ENCODE measurements at regions not wholly inside any gene's neighbourhood (a gene's known extent, or its start where the extent isn't known, plus 50 kb on each side); places are given as distances from the start of the nearest gene placed in this dataset.

DNA sequence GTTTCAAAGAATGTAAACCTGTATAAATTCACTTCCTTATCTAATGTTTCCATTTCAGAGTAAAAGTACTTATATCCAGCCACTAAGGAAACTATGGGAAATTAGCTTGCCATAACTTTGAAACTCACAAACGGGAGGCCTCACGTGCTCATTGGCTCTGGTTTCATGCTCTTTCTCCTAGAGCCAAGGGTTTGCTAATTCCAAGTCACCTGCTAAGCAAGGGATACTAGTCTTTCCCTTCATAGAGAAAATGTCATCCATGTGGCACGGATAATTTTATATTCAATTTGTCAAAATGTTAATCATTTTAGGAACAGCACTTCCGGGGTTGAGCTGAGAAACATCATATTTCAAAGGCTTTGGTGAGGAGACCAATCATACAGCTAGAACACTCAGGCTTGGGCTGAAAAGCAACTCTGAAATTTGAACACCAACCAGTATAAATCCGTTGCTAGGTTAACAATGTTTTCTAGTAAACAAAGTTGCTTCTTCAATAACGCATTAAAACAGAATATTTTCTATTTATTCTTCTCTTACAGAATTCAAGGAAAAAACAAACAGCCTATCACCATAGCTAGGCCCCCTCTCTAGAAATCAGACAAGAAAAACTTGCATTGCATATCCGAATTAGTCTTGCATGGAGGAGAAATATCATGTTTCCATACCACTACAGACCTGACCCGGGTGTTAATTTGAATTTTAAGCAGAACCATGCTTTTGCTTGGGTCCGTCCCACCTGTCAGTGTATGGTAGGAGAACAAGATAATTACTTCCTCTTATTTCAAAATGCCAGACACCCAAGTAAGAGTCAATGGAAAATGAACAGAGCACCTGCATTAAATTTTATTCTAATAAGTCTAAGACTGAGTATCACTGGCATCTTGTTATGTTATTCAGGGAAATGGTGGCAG lies 196.1 kb upstream of the ESRRG start:
- no peak for TF ChIP-seq POLR2AphosphoS5 (IDR thresholded peaks at IDR 0.05; ENCODE audit: low read depth, low read length)
- no peak for TF ChIP-seq POLR2A (IDR thresholded peaks at IDR 0.05; ENCODE audit: low read depth, low read length)
- TF ChIP-seq TAF1 (IDR thresholded peaks at IDR 0.05; ENCODE audit: borderline replicate concordance, low read depth, low read length), result no peak
- no peak for DNase-seq (ENCODE audit: insufficient read length)
- FAIRE-seq, result no peak

DNA sequence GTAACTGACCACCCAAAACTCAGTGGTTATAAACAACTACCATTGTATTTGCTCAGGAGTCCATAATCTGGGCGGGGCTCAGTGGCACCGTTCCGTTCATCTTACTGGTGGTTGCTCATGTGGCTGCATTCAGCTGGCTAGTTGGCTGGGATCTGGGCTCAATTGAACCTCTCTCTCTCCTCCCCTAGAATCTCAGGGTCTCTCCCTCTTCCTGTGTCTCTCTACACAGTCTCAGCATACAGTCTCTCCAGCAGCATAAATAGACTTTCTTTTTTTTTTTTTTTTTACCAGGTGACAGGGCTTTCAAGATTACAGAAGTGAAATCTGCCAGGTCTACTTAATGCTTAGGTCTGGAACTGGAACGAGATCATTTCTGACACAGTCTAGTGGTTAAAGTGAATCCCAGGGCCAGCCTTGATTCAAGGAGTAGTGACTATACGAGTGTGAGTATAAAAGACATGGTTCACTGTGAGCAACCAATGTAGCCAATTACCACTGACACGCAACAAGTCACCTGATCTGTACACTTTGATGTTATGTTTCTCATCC lies 193.7 kb upstream of the ESRRG start:
- DNase-seq (ENCODE audit: insufficient read length) (no peak), FAIRE-seq (no peak)
- no peak for TF ChIP-seq POLR2A (IDR thresholded peaks at IDR 0.05; ENCODE audit: low read depth, low read length)

DNA sequence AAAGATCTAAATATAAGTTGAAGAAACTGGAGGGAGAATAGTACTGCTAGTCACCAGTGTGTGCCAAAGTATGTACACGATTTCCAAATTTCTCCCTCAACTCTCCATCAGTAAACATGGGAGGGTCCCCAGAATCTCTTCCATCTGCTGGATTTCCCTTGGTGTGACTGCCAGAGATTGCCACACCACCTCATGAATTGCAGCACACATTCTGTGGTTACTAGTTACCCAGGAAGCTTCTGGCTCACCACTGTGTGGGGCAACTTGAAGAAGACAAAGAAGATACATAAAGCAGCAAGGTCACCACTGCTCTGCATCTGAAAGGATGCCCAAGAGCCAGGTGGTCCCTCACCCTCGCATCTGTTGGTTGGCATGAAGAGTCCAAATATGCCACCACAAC lies 191.7 kb upstream of the ESRRG start:
- TF ChIP-seq POLR2AphosphoS5 (IDR thresholded peaks at IDR 0.05; ENCODE audit: low read depth, low read length), result no peak
- DNase-seq (ENCODE audit: insufficient read length), result no peak
- no peak for FAIRE-seq

DNA sequence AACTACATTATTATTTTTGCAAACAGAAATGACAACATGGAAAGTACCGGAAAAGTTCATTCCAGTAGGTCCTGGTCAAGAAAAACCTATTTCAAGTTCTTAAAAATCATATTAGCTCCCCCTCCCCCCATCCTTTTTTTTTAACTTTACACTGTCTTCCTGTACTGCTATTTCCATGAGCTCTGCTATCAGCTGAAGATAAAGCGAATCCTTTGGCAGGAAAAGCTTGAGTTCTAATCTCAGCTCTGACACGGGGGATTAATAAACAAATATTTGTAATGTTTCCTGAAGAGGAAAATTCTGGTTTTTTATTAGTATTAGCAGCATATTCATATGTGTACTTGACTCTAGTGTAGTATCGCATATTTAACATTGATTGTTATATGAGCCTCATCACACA lies 190.7 kb upstream of the ESRRG start:
- DNase-seq (ENCODE audit: insufficient read length) (no peak), FAIRE-seq (no peak)
- TF ChIP-seq TAF1 (IDR thresholded peaks at IDR 0.05; ENCODE audit: borderline replicate concordance, low read depth, low read length), result no peak
- TF ChIP-seq POLR2A (IDR thresholded peaks at IDR 0.05; ENCODE audit: low read depth, low read length), result no peak
- no peak for TF ChIP-seq POLR2AphosphoS5 (IDR thresholded peaks at IDR 0.05; ENCODE audit: low read depth, low read length)

DNA sequence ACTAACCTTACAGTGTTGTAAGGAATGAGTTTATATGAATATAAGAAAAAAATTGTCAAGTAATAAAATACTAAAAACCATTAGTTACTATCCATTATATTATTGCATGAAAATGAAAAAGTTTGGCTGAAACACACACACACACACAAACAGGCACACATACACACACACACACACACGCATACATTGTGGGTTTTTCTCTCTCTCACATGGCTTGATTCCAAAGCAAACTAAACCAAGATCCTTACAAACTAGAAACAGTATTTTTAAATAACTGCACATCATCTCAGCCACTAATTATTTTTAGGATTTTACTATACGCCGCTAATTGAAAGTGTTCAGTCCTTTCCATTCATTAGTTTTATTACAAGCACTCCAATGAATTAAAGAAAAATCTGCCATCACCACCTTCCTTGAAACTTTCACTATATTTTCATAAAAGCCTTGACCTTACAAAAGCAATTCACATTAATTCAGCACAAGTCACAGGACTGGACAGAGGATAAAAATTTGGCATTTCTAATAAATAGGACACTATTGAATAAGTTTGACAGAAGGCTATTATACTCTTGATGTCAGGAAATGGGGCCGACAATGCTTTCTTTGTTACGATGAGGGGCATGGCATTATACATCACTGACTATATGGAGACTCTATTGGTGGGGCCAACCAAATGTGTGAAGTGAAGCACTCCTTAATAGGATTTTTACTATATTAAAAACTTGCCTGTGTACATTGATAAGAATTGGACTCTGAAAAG lies 187.0 kb upstream of the ESRRG start:
- no peak for DNase-seq (ENCODE audit: insufficient read length)
- no peak for FAIRE-seq
- no peak for TF ChIP-seq POLR2AphosphoS5 (IDR thresholded peaks at IDR 0.05; ENCODE audit: low read depth, low read length)
- no peak for TF ChIP-seq TAF1 (IDR thresholded peaks at IDR 0.05; ENCODE audit: borderline replicate concordance, low read depth, low read length)
- TF ChIP-seq POLR2A (IDR thresholded peaks at IDR 0.05; ENCODE audit: low read depth, low read length), result no peak

DNA sequence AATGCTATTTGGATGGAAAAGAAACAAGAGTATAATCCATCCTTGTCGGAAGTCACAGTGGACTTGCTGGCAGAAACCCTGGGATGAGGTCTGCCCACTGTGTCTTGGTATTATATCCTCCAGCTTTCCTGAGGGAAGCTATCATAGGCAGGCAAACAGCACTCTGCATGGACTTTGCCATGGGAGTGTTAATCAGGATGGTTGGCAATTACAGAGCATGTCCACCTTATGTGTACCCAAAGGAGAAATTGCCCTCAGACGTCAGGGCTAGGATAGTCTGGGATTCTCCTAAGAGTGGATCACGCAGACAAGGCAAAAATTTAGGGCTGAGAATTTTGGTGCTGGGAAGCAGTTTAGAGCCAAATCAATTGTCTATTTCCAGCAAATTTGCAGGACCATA lies 184.9 kb upstream of the ESRRG start:
- FAIRE-seq (no peak), DNase-seq (ENCODE audit: insufficient read length) (no peak)
- TF ChIP-seq POLR2A (IDR thresholded peaks at IDR 0.05; ENCODE audit: low read depth, low read length) (no peak), TAF1 (IDR thresholded peaks at IDR 0.05; ENCODE audit: borderline replicate concordance, low read depth, low read length) (no peak), POLR2AphosphoS5 (IDR thresholded peaks at IDR 0.05; ENCODE audit: low read depth, low read length) (no peak)

DNA sequence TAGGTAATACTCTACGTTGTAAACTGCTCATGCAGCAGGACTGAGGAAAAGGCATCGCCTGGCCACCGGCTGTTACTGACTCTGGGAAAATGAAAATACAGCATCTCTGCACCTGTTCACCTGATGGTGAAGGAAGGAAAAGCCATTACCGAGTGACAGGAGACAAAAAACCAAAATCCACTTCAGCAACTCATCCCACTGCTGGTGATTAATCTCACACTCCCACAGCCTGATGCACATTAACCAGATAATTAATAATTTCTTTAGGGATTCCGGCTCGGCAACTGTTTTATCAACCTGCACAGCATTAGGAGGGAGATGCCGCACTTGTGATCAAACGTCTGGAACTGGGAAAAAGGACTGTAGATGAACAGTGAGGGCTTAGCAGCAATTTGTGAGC lies 183.9 kb upstream of the ESRRG start:
- no peak for DNase-seq (ENCODE audit: insufficient read length)
- no peak for FAIRE-seq
- TF ChIP-seq TAF1 (IDR thresholded peaks at IDR 0.05; ENCODE audit: borderline replicate concordance, low read depth, low read length) (no peak), POLR2A (IDR thresholded peaks at IDR 0.05; ENCODE audit: low read depth, low read length) (no peak), POLR2AphosphoS5 (IDR thresholded peaks at IDR 0.05; ENCODE audit: low read depth, low read length) (no peak)

DNA sequence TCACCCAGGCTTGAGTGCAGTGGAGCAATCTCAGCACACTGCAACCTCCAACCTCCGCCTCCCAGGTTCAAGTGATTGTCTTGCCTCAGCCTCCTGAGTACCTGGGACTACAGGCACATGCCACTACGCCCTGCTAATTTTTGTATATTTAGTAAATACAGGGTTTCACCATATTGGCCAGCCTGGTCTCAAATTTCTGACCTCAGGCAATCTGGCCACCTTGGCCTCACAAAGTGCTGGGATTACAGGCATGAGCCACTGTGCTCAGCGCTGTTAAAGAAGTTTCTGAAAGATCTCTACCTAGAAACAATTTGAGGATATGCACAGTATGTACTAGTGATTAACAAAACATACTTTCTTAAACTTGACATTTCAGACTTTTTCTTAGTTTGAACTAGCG lies 182.6 kb upstream of the ESRRG start:
- no peak for FAIRE-seq
- no peak for TF ChIP-seq POLR2A (IDR thresholded peaks at IDR 0.05; ENCODE audit: low read depth, low read length)
- TF ChIP-seq POLR2AphosphoS5 (IDR thresholded peaks at IDR 0.05; ENCODE audit: low read depth, low read length), result no peak
- TF ChIP-seq TAF1 (IDR thresholded peaks at IDR 0.05; ENCODE audit: borderline replicate concordance, low read depth, low read length), result no peak
- DNase-seq (ENCODE audit: insufficient read length), result no peak

DNA sequence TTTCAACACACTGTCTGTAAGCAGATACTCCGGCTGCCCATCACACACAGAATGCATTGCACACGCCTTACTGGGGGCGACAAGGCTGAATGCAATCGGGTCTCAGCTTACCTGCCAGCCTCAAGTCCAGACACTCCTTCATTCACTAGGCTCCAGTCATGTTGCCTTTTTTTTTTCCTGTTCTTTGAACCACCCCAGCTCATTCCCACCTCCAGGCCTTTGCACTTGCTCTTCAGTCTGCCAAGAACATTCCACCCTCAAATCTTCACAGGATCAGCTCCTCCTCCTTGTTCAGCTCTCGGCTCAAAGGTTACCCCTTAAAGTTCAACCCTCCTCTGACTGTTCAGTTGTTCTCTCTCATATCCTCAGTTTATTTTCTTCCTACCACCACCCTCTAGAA lies 181.9 kb upstream of the ESRRG start:
- FAIRE-seq (no peak), DNase-seq (ENCODE audit: insufficient read length) (no peak)
- TF ChIP-seq POLR2AphosphoS5 (IDR thresholded peaks at IDR 0.05; ENCODE audit: low read depth, low read length), result no peak
- no peak for TF ChIP-seq TAF1 (IDR thresholded peaks at IDR 0.05; ENCODE audit: borderline replicate concordance, low read depth, low read length)
- no peak for TF ChIP-seq POLR2A (IDR thresholded peaks at IDR 0.05; ENCODE audit: low read depth, low read length)

DNA sequence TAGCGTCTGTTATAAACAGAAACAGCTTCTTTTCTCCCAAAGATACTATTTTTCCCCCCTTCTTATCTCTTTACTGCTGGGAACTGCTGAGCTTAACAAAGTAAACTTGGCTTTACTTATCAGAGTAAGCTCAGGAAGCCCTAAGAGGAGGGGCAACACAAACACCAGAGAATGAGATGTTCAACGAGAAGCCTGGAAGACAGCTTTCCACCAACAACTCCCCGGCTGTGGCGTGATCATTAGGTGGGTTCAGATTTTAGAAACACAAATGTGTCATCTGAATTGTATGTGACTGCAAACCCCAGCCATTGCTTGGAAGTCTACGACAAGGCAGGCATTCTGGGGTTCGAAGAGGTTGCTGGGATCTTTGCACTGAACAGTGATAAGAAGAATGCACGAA lies 181.2 kb upstream of the ESRRG start:
- DNase-seq (ENCODE audit: insufficient read length) (no peak), FAIRE-seq (no peak)
- no peak for TF ChIP-seq POLR2A (IDR thresholded peaks at IDR 0.05; ENCODE audit: low read depth, low read length)
- no peak for TF ChIP-seq TAF1 (IDR thresholded peaks at IDR 0.05; ENCODE audit: borderline replicate concordance, low read depth, low read length)
- no peak for TF ChIP-seq POLR2AphosphoS5 (IDR thresholded peaks at IDR 0.05; ENCODE audit: low read depth, low read length)

DNA sequence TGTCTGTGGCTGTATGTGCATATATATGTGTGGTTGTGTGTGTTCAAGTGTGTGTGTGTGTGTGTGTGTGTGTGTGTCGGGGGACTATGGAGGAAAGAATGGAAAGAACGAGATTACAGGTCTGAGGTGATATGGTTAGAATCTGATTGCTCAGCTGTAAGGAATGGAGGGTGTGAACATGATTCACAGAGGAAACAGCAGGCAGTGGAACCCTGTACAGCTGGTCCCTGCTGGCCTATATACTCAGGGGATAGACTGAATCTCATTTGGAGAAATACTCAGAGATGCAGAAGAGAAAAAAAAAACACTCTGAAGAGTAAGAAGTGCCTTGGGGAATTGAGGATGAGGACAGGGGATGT lies 180.1 kb upstream of the ESRRG start:
- DNase-seq (ENCODE audit: insufficient read length) (no peak), FAIRE-seq (no peak)
- TF ChIP-seq TAF1 (IDR thresholded peaks at IDR 0.05; ENCODE audit: borderline replicate concordance, low read depth, low read length), result no peak
- no peak for TF ChIP-seq POLR2AphosphoS5 (IDR thresholded peaks at IDR 0.05; ENCODE audit: low read depth, low read length)
- TF ChIP-seq POLR2A (IDR thresholded peaks at IDR 0.05; ENCODE audit: low read depth, low read length), result no peak

Data from GM12892 (cell line).